ENCODE measurements at regions not wholly inside any gene's neighbourhood (a gene's known extent, or its start where the extent isn't known, plus 50 kb on each side); places are given as distances from the start of the nearest gene placed in this dataset.

GRCh38 chr13:86038490-86038889 is 239.3 kb upstream of the SLITRK6 start:
- POLR2A ChIA-PET (ENCODE audit: unreplicated experiment) = no interaction called here
- Histone ChIP-seq H3K4me3 (no peak overlapping the region), H2AFZ (no peak overlapping the region), H3K27ac (no peak overlapping the region), H4K20me1 (ENCODE audit: insufficient read depth) (no peaks in the 10 kb centered on the region), H3K4me1 (replicated peaks; ENCODE audit: insufficient read depth) (no peaks in the 10 kb centered on the region), H3F3A (ENCODE audit: insufficient read depth, low read depth) (no peaks in the 10 kb centered on the region), H3K27me3 (ENCODE audit: insufficient read depth, low read depth) (no peaks in the 10 kb centered on the region), H3K4me2 (no peak overlapping the region), H3K79me2 (ENCODE audit: low read depth) (no peaks in the 10 kb centered on the region), H3K9me2 (ENCODE audit: insufficient read depth) (no peaks in the 10 kb centered on the region), H3K36me3 (ENCODE audit: low read depth) (no peaks in the 10 kb centered on the region), H3K9me3 (ENCODE audit: insufficient read depth, low read depth) (no peaks in the 10 kb centered on the region)
- TF ChIP-seq CTCF (conservative IDR thresholded peaks at IDR 0.05) (no peak), EZH2 (IDR thresholded peaks at IDR 0.05; ENCODE audit: low read depth) (no peak)
- CTCF ChIA-PET = no interaction called here
- BruUV-seq (replicated peaks) = no TSS peak
- DNase-seq = no peak
- intact Hi-C loops (cut with micrococcal nuclease; ENCODE audit: unreplicated experiment) = no loop called here

- DNase-seq = no peak
- Histone ChIP-seq H3K9me2 (ENCODE audit: insufficient read depth) (no peaks in the 10 kb centered on the region), H3F3A (ENCODE audit: insufficient read depth, low read depth) (no peaks in the 10 kb centered on the region), H3K4me3 (no peak overlapping the region), H2AFZ (no peak overlapping the region), H3K36me3 (ENCODE audit: low read depth) (no peaks in the 10 kb centered on the region), H4K20me1 (ENCODE audit: insufficient read depth) (no peaks in the 10 kb centered on the region), H3K79me2 (ENCODE audit: low read depth) (no peaks in the 10 kb centered on the region), H3K4me2 (no peak overlapping the region), H3K4me1 (replicated peaks; ENCODE audit: insufficient read depth) (no peaks in the 10 kb centered on the region), H3K9me3 (ENCODE audit: insufficient read depth, low read depth) (no peaks in the 10 kb centered on the region), H3K27ac (no peak overlapping the region), H3K27me3 (ENCODE audit: insufficient read depth, low read depth) (no peaks in the 10 kb centered on the region)
- ChIA-PET CTCF (no interaction called here), POLR2A (ENCODE audit: unreplicated experiment) (no interaction called here)
- no TSS peak for BruUV-seq (replicated peaks)
- intact Hi-C loops (cut with micrococcal nuclease; ENCODE audit: unreplicated experiment) = no loop called here
- TF ChIP-seq EZH2 (IDR thresholded peaks at IDR 0.05; ENCODE audit: low read depth) (no peak), CTCF (conservative IDR thresholded peaks at IDR 0.05) (no peak)
These were observed 221.3 kb upstream of the SLITRK6 start for GRCh38 chr13:86020351-86021002.

GRCh38 chr13:86006317-86006716 is 207.1 kb upstream of the SLITRK6 start:
- no peaks in the 10 kb centered on the region for H4K20me1 ChIP-seq (ENCODE audit: insufficient read depth)
- TF ChIP-seq EZH2 (IDR thresholded peaks at IDR 0.05; ENCODE audit: low read depth) (no peak), CTCF (conservative IDR thresholded peaks at IDR 0.05) (no peak)
- H3K79me2 ChIP-seq (ENCODE audit: low read depth) = no peaks in the 10 kb centered on the region
- POLR2A ChIA-PET (ENCODE audit: unreplicated experiment) = no interaction called here
- H3F3A ChIP-seq (ENCODE audit: insufficient read depth, low read depth) = no peaks in the 10 kb centered on the region
- H3K36me3 ChIP-seq (ENCODE audit: low read depth) = no peaks in the 10 kb centered on the region
- no peak overlapping the region for H3K4me2 ChIP-seq
- no peaks in the 10 kb centered on the region for H3K9me3 ChIP-seq (ENCODE audit: insufficient read depth, low read depth)
- BruUV-seq (replicated peaks) = no TSS peak
- H3K4me3 ChIP-seq = no peak overlapping the region
- H3K27ac ChIP-seq = no peak overlapping the region
- intact Hi-C loops (cut with micrococcal nuclease; ENCODE audit: unreplicated experiment) = no loop called here
- CTCF ChIA-PET = no interaction called here
- no peak overlapping the region for H2AFZ ChIP-seq
- H3K27me3 ChIP-seq (ENCODE audit: insufficient read depth, low read depth) = no peaks in the 10 kb centered on the region
- no peaks in the 10 kb centered on the region for H3K9me2 ChIP-seq (ENCODE audit: insufficient read depth)
- DNase-seq = no peak
- no peaks in the 10 kb centered on the region for H3K4me1 ChIP-seq (replicated peaks; ENCODE audit: insufficient read depth)

Measured in PC-9 (cell line).